ENCODE measurements at regions not wholly inside any gene's neighbourhood (a gene's known extent, or its start where the extent isn't known, plus 50 kb on each side); places are given as distances from the start of the nearest gene placed in this dataset.
A peak's percentile ranks its signal among the peaks of the same experiment; 100 is the strongest.

- Histone ChIP-seq H3K4me3 (ENCODE audit: low read depth in 1 of 2, low read length in 2 of 2) (no peak overlapping the region), H3K27ac (ENCODE audit: low read depth, low read length) (no peak overlapping the region), H3K36me3 (ENCODE audit: insufficient read depth, low read length) (peaks cover 7% of the 10 kb centered on the region), H3K9ac (ENCODE audit: low read length) (no peak overlapping the region), H3K27me3 (ENCODE audit: control insufficient read depth in 1 of 2, insufficient read depth in 2 of 2, low read length in 2 of 2) (no peaks in the 10 kb centered on the region), H3K9me3 (ENCODE audit: low read length) (no peaks in the 10 kb centered on the region), H3K4me1 (ENCODE audit: insufficient read depth, low read length) (no peaks in the 10 kb centered on the region)
Measured at GRCh38 chrX:2627272-2627867, 63.7 kb upstream of the CD99 start.

GRCh38 chrX:2626750-2627149 is 64.3 kb upstream of the CD99 start:
- Histone ChIP-seq H3K4me3 (ENCODE audit: low read depth in 1 of 2, low read length in 2 of 2) (no peak overlapping the region), H3K27me3 (ENCODE audit: control insufficient read depth in 1 of 2, insufficient read depth in 2 of 2, low read length in 2 of 2) (no peaks in the 10 kb centered on the region), H3K9me3 (ENCODE audit: low read length) (no peaks in the 10 kb centered on the region), H3K9ac (ENCODE audit: low read length) (no peak overlapping the region), H3K36me3 (ENCODE audit: insufficient read depth, low read length) (peaks cover 7% of the 10 kb centered on the region), H3K4me1 (ENCODE audit: insufficient read depth, low read length) (no peaks in the 10 kb centered on the region), H3K27ac (ENCODE audit: low read depth, low read length) (no peak overlapping the region)

- no peaks in the 10 kb centered on the region for H3K27me3 ChIP-seq (ENCODE audit: control insufficient read depth in 1 of 2, insufficient read depth in 2 of 2, low read length in 2 of 2)
- H3K27ac ChIP-seq (ENCODE audit: low read depth, low read length), result no peak overlapping the region
- H3K4me3 ChIP-seq (ENCODE audit: low read depth in 1 of 2, low read length in 2 of 2), result no peak overlapping the region
- H3K4me1 ChIP-seq (ENCODE audit: insufficient read depth, low read length), result no peaks in the 10 kb centered on the region
- H3K36me3 ChIP-seq (ENCODE audit: insufficient read depth, low read length), result peaks cover 3% of the 10 kb centered on the region
- no peaks in the 10 kb centered on the region for H3K9me3 ChIP-seq (ENCODE audit: low read length)
- no peak overlapping the region for H3K9ac ChIP-seq (ENCODE audit: low read length)
Measured at GRCh38 chrX:2620576-2620975, 70.5 kb upstream of the CD99 start.

- Histone ChIP-seq H3K9ac (ENCODE audit: low read length) (no peak overlapping the region), H3K27me3 (ENCODE audit: control insufficient read depth in 1 of 2, insufficient read depth in 2 of 2, low read length in 2 of 2) (no peaks in the 10 kb centered on the region), H3K4me1 (ENCODE audit: insufficient read depth, low read length) (no peaks in the 10 kb centered on the region), H3K9me3 (ENCODE audit: low read length) (no peaks in the 10 kb centered on the region), H3K36me3 (ENCODE audit: insufficient read depth, low read length) (peaks cover 3% of the 10 kb centered on the region), H3K4me3 (ENCODE audit: low read depth in 1 of 2, low read length in 2 of 2) (no peak overlapping the region), H3K27ac (ENCODE audit: low read depth, low read length) (no peak overlapping the region)
Measured at GRCh38 chrX:2618516-2618915, 72.6 kb upstream of the CD99 start.

GRCh38 chrX:2614911-2615310 is 76.2 kb upstream of the CD99 start:
- no peaks in the 10 kb centered on the region for H3K27me3 ChIP-seq (ENCODE audit: control insufficient read depth in 1 of 2, insufficient read depth in 2 of 2, low read length in 2 of 2)
- peaks cover 8% of the 10 kb centered on the region for H3K4me1 ChIP-seq (ENCODE audit: insufficient read depth, low read length)
- no peak overlapping the region for H3K9ac ChIP-seq (ENCODE audit: low read length)
- peaks cover 3% of the 10 kb centered on the region for H3K36me3 ChIP-seq (ENCODE audit: insufficient read depth, low read length)
- H3K4me3 ChIP-seq (ENCODE audit: low read depth in 1 of 2, low read length in 2 of 2), result no peak overlapping the region
- H3K27ac ChIP-seq (ENCODE audit: low read depth, low read length), result no peak overlapping the region
- H3K9me3 ChIP-seq (ENCODE audit: low read length), result no peaks in the 10 kb centered on the region

- H3K36me3 ChIP-seq (ENCODE audit: insufficient read depth, low read length), result no peaks in the 10 kb centered on the region
- no peak overlapping the region for H3K9ac ChIP-seq (ENCODE audit: low read length)
- peaks cover 8% of the 10 kb centered on the region for H3K4me1 ChIP-seq (ENCODE audit: insufficient read depth, low read length)
- H3K27ac ChIP-seq (ENCODE audit: low read depth, low read length), result no peak overlapping the region
- H3K4me3 ChIP-seq (ENCODE audit: low read depth in 1 of 2, low read length in 2 of 2), result peak overlapping the region in 1 of 2 donors; percentile 75
- no peaks in the 10 kb centered on the region for H3K27me3 ChIP-seq (ENCODE audit: control insufficient read depth in 1 of 2, insufficient read depth in 2 of 2, low read length in 2 of 2)
- H3K9me3 ChIP-seq (ENCODE audit: low read length), result no peaks in the 10 kb centered on the region
Measured at GRCh38 chrX:2610246-2611170, 80.6 kb upstream of the CD99 start.

GRCh38 chrX:2609431-2610238 is 81.5 kb upstream of the CD99 start:
- H3K9ac ChIP-seq (ENCODE audit: low read length), result no peak overlapping the region
- H3K4me3 ChIP-seq (ENCODE audit: low read depth in 1 of 2, low read length in 2 of 2), result peak overlapping the region; percentile 68 to 75
- H3K4me1 ChIP-seq (ENCODE audit: insufficient read depth, low read length), result peaks cover 8% of the 10 kb centered on the region
- peak overlapping the region; percentile 56 for H3K27ac ChIP-seq (ENCODE audit: low read depth, low read length)
- H3K9me3 ChIP-seq (ENCODE audit: low read length), result no peaks in the 10 kb centered on the region
- no peaks in the 10 kb centered on the region for H3K27me3 ChIP-seq (ENCODE audit: control insufficient read depth in 1 of 2, insufficient read depth in 2 of 2, low read length in 2 of 2)
- no peaks in the 10 kb centered on the region for H3K36me3 ChIP-seq (ENCODE audit: insufficient read depth, low read length)

GRCh38 chrX:2608638-2609430 is 82.3 kb upstream of the CD99 start:
- Histone ChIP-seq H3K4me1 (ENCODE audit: insufficient read depth, low read length) (peaks cover 8% of the 10 kb centered on the region), H3K36me3 (ENCODE audit: insufficient read depth, low read length) (no peaks in the 10 kb centered on the region), H3K4me3 (ENCODE audit: low read depth in 1 of 2, low read length in 2 of 2) (peak overlapping the region; percentile 68 to 75), H3K9ac (ENCODE audit: low read length) (no peak overlapping the region), H3K9me3 (ENCODE audit: low read length) (no peaks in the 10 kb centered on the region), H3K27ac (ENCODE audit: low read depth, low read length) (peak overlapping the region; percentile 56), H3K27me3 (ENCODE audit: control insufficient read depth in 1 of 2, insufficient read depth in 2 of 2, low read length in 2 of 2) (no peaks in the 10 kb centered on the region)

- Histone ChIP-seq H3K27me3 (ENCODE audit: control insufficient read depth in 1 of 2, insufficient read depth in 2 of 2, low read length in 2 of 2) (no peaks in the 10 kb centered on the region), H3K4me3 (ENCODE audit: low read depth in 1 of 2, low read length in 2 of 2) (no peak overlapping the region), H3K36me3 (ENCODE audit: insufficient read depth, low read length) (no peaks in the 10 kb centered on the region), H3K4me1 (ENCODE audit: insufficient read depth, low read length) (peaks cover 8% of the 10 kb centered on the region), H3K9me3 (ENCODE audit: low read length) (no peaks in the 10 kb centered on the region), H3K9ac (ENCODE audit: low read length) (no peak overlapping the region), H3K27ac (ENCODE audit: low read depth, low read length) (no peak overlapping the region)
Measured at GRCh38 chrX:2607113-2607512, 84.0 kb upstream of the CD99 start.

GRCh38 chrX:2600564-2600963 is 90.5 kb upstream of the CD99 start:
- Histone ChIP-seq H3K9me3 (ENCODE audit: low read length) (no peaks in the 10 kb centered on the region), H3K27ac (ENCODE audit: low read depth, low read length) (no peak overlapping the region), H3K36me3 (ENCODE audit: insufficient read depth, low read length) (peaks cover 7% of the 10 kb centered on the region), H3K27me3 (ENCODE audit: control insufficient read depth in 1 of 2, insufficient read depth in 2 of 2, low read length in 2 of 2) (no peaks in the 10 kb centered on the region), H3K9ac (ENCODE audit: low read length) (no peak overlapping the region), H3K4me1 (ENCODE audit: insufficient read depth, low read length) (no peaks in the 10 kb centered on the region), H3K4me3 (ENCODE audit: low read depth in 1 of 2, low read length in 2 of 2) (no peak overlapping the region)

Measured in muscle layer of colon (tissue), 2 donors.